ENCODE measurements at regions not wholly inside any gene's neighbourhood (a gene's known extent, or its start where the extent isn't known, plus 50 kb on each side); places are given as distances from the start of the nearest gene placed in this dataset.

GRCh38 chr10:65213170-65213569 lies 1692.0 kb downstream of the REEP3 start:
- H2BK15ac ChIP-seq (ENCODE audit: low read depth, poor library complexity, severe bottlenecking): no peak overlapping the region
- no peak overlapping the region for H3K4me3 ChIP-seq (ENCODE audit: insufficient read depth in 1 of 2, low read depth in 1 of 2, low read length in 2 of 2)
- H3K36me3 ChIP-seq (ENCODE audit: control insufficient read depth in 1 of 2, insufficient read depth in 2 of 2, low read depth in 1 of 2, low read length in 2 of 2): no peaks in the 10 kb centered on the region
- H3K9me3 ChIP-seq (ENCODE audit: control insufficient read depth, low read length): peaks cover 3% of the 10 kb centered on the region
- no peak overlapping the region for H2BK120ac ChIP-seq (ENCODE audit: low read depth, low read length)
- no peak overlapping the region for H3K18ac ChIP-seq (ENCODE audit: low read depth in 1 of 2, low read length in 2 of 2)
- H3K14ac ChIP-seq (ENCODE audit: low read length in 2 of 2): no peak overlapping the region
- no peaks in the 10 kb centered on the region for H3K4me1 ChIP-seq (ENCODE audit: control insufficient read depth, insufficient read depth, low read depth, low read length)
- no peak for DNase-seq
- H2BK5ac ChIP-seq (ENCODE audit: low read depth, low read length, poor library complexity, severe bottlenecking): no peak overlapping the region
- H2AK5ac ChIP-seq (ENCODE audit: low read length, severe bottlenecking): no peak overlapping the region
- no peak overlapping the region for H4K91ac ChIP-seq (ENCODE audit: low read length)
- H3K79me1 ChIP-seq (replicated peaks; ENCODE audit: low read length, poor library complexity, severe bottlenecking): no peaks in the 10 kb centered on the region
- no peak overlapping the region for H2BK12ac ChIP-seq (ENCODE audit: low read length in 2 of 2)
- H4K8ac ChIP-seq (ENCODE audit: low read length): no peak overlapping the region
- no peak overlapping the region for H3K27ac ChIP-seq (ENCODE audit: low read length, poor library complexity, severe bottlenecking)
- no peak overlapping the region for H2AFZ ChIP-seq (ENCODE audit: low read depth, low read length)
- H3K9ac ChIP-seq (ENCODE audit: low read length): no peak overlapping the region
- H3K23ac ChIP-seq (ENCODE audit: low read length in 2 of 2): no peak overlapping the region
- no peak overlapping the region for H3K4ac ChIP-seq (ENCODE audit: low read depth in 1 of 2, low read length in 2 of 2)
- H3K4me2 ChIP-seq (ENCODE audit: low read length, poor library complexity, severe bottlenecking): no peak overlapping the region
- WGBS: 75% methylated on average over 1 of the region's 2 CpGs
- H3K27me3 ChIP-seq (ENCODE audit: control insufficient read depth in 1 of 2, insufficient read depth in 1 of 2, low read length in 2 of 2): no peaks in the 10 kb centered on the region

GRCh38 chr10:65219444-65219843 lies 1698.2 kb downstream of the REEP3 start:
- Histone ChIP-seq H3K4me1 (ENCODE audit: control insufficient read depth, insufficient read depth, low read depth, low read length) (no peaks in the 10 kb centered on the region), H2BK120ac (ENCODE audit: low read depth, low read length) (no peak overlapping the region), H3K4ac (ENCODE audit: low read depth in 1 of 2, low read length in 2 of 2) (no peak overlapping the region), H2AFZ (ENCODE audit: low read depth, low read length) (no peak overlapping the region), H3K9ac (ENCODE audit: low read length) (no peak overlapping the region), H3K27ac (ENCODE audit: low read length, poor library complexity, severe bottlenecking) (no peak overlapping the region), H2AK5ac (ENCODE audit: low read length, severe bottlenecking) (no peak overlapping the region), H3K9me3 (ENCODE audit: control insufficient read depth, low read length) (no peaks in the 10 kb centered on the region), H3K27me3 (ENCODE audit: control insufficient read depth in 1 of 2, insufficient read depth in 1 of 2, low read length in 2 of 2) (no peaks in the 10 kb centered on the region), H3K14ac (ENCODE audit: low read length in 2 of 2) (no peak overlapping the region), H3K18ac (ENCODE audit: low read depth in 1 of 2, low read length in 2 of 2) (no peak overlapping the region), H2BK12ac (ENCODE audit: low read length in 2 of 2) (no peak overlapping the region), H3K36me3 (ENCODE audit: control insufficient read depth in 1 of 2, insufficient read depth in 2 of 2, low read depth in 1 of 2, low read length in 2 of 2) (no peaks in the 10 kb centered on the region), H2BK5ac (ENCODE audit: low read depth, low read length, poor library complexity, severe bottlenecking) (no peak overlapping the region), H4K8ac (ENCODE audit: low read length) (no peak overlapping the region), H3K4me2 (ENCODE audit: low read length, poor library complexity, severe bottlenecking) (no peak overlapping the region), H4K91ac (ENCODE audit: low read length) (no peak overlapping the region), H3K79me1 (replicated peaks; ENCODE audit: low read length, poor library complexity, severe bottlenecking) (no peaks in the 10 kb centered on the region), H2BK15ac (ENCODE audit: low read depth, poor library complexity, severe bottlenecking) (no peak overlapping the region), H3K23ac (ENCODE audit: low read length in 2 of 2) (no peak overlapping the region), H3K4me3 (ENCODE audit: insufficient read depth in 1 of 2, low read depth in 1 of 2, low read length in 2 of 2) (no peak overlapping the region)
- WGBS: 100% methylated on average over 2 of the region's 3 CpGs
- DNase-seq: no peak

DNA sequence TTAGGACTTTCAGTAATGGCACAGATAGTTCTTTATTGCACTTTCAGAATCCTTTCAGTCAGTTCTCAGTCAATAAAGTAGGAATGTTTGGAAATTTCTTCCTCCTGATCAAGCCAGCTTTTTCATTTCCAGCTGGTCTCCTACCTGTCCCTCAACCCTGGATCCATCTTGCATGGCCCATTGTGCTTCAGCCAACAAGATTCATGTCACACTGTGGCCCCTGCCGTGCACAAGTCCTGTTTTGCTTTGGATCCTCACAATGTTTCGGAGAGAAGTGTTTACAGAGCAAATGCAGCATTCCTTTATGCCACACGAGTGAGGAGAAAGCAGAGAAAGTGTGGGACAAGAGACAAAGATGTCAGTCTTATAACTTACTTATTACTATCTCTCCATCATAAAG lies 1694.7 kb upstream of the LRRTM3 start:
- no peak overlapping the region for H2BK5ac ChIP-seq (ENCODE audit: low read depth, low read length, poor library complexity, severe bottlenecking)
- no peak overlapping the region for H3K23ac ChIP-seq (ENCODE audit: low read length in 2 of 2)
- H3K14ac ChIP-seq (ENCODE audit: low read length in 2 of 2): peak overlapping the region in 1 of 2 experiments; percentile 84
- H3K9ac ChIP-seq (ENCODE audit: low read length): no peak overlapping the region
- H2BK15ac ChIP-seq (ENCODE audit: low read depth, poor library complexity, severe bottlenecking): no peak overlapping the region
- no peak overlapping the region for H4K91ac ChIP-seq (ENCODE audit: low read length)
- H2AFZ ChIP-seq (ENCODE audit: low read depth, low read length): peak overlapping the region; percentile 69
- H3K4me3 ChIP-seq (ENCODE audit: insufficient read depth in 1 of 2, low read depth in 1 of 2, low read length in 2 of 2): no peak overlapping the region
- no peak overlapping the region for H3K27ac ChIP-seq (ENCODE audit: low read length, poor library complexity, severe bottlenecking)
- H3K4ac ChIP-seq (ENCODE audit: low read depth in 1 of 2, low read length in 2 of 2): no peak overlapping the region
- H2AK5ac ChIP-seq (ENCODE audit: low read length, severe bottlenecking): no peak overlapping the region
- H2BK12ac ChIP-seq (ENCODE audit: low read length in 2 of 2): no peak overlapping the region
- H2BK120ac ChIP-seq (ENCODE audit: low read depth, low read length): no peak overlapping the region
- H3K9me3 ChIP-seq (ENCODE audit: control insufficient read depth, low read length): no peaks in the 10 kb centered on the region
- no peaks in the 10 kb centered on the region for H3K27me3 ChIP-seq (ENCODE audit: control insufficient read depth in 1 of 2, insufficient read depth in 1 of 2, low read length in 2 of 2)
- H4K8ac ChIP-seq (ENCODE audit: low read length): no peak overlapping the region
- H3K36me3 ChIP-seq (ENCODE audit: control insufficient read depth in 1 of 2, insufficient read depth in 2 of 2, low read depth in 1 of 2, low read length in 2 of 2): no peaks in the 10 kb centered on the region
- 76% methylated on average over 2 of the region's 3 CpGs for WGBS
- no peak overlapping the region for H3K4me2 ChIP-seq (ENCODE audit: low read length, poor library complexity, severe bottlenecking)
- peak overlapping the region in 1 of 2 experiments; percentile 57 for H3K18ac ChIP-seq (ENCODE audit: low read depth in 1 of 2, low read length in 2 of 2)
- H3K79me1 ChIP-seq (replicated peaks; ENCODE audit: low read length, poor library complexity, severe bottlenecking): no peaks in the 10 kb centered on the region
- H3K4me1 ChIP-seq (ENCODE audit: control insufficient read depth, insufficient read depth, low read depth, low read length): peaks cover 2% of the 10 kb centered on the region
- DNase-seq: no peak

DNA sequence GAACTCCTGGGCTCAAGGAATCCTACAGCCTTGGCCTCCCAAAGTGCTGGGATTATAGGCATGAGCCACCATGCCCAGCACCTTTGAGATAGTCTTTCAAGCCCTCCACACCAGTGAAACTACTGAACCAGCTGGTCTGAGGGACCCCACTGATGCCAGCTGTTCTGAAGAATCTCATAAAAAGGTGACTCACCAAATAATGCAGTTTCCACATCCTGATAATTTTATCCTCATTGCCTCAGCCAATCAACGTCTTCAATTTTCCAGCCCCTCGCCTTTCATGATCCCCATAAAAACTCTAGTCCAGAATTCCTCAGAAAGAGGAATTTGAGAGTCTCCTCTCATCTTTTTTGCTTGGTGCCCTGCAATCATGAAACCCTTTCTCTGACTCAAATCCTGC lies 1691.6 kb upstream of the LRRTM3 start:
- Histone ChIP-seq H3K9ac (ENCODE audit: low read length) (no peak overlapping the region), H3K9me3 (ENCODE audit: control insufficient read depth, low read length) (no peaks in the 10 kb centered on the region), H2AFZ (ENCODE audit: low read depth, low read length) (no peak overlapping the region), H3K36me3 (ENCODE audit: control insufficient read depth in 1 of 2, insufficient read depth in 2 of 2, low read depth in 1 of 2, low read length in 2 of 2) (no peaks in the 10 kb centered on the region), H3K4ac (ENCODE audit: low read depth in 1 of 2, low read length in 2 of 2) (no peak overlapping the region), H2BK5ac (ENCODE audit: low read depth, low read length, poor library complexity, severe bottlenecking) (no peak overlapping the region), H3K18ac (ENCODE audit: low read depth in 1 of 2, low read length in 2 of 2) (no peak overlapping the region), H3K14ac (ENCODE audit: low read length in 2 of 2) (no peak overlapping the region), H3K79me1 (replicated peaks; ENCODE audit: low read length, poor library complexity, severe bottlenecking) (no peaks in the 10 kb centered on the region), H3K27ac (ENCODE audit: low read length, poor library complexity, severe bottlenecking) (no peak overlapping the region), H2BK12ac (ENCODE audit: low read length in 2 of 2) (no peak overlapping the region), H2AK5ac (ENCODE audit: low read length, severe bottlenecking) (no peak overlapping the region), H3K4me2 (ENCODE audit: low read length, poor library complexity, severe bottlenecking) (no peak overlapping the region), H2BK15ac (ENCODE audit: low read depth, poor library complexity, severe bottlenecking) (no peak overlapping the region), H3K4me3 (ENCODE audit: insufficient read depth in 1 of 2, low read depth in 1 of 2, low read length in 2 of 2) (no peak overlapping the region), H4K8ac (ENCODE audit: low read length) (no peak overlapping the region), H4K91ac (ENCODE audit: low read length) (no peak overlapping the region), H3K27me3 (ENCODE audit: control insufficient read depth in 1 of 2, insufficient read depth in 1 of 2, low read length in 2 of 2) (no peaks in the 10 kb centered on the region), H2BK120ac (ENCODE audit: low read depth, low read length) (no peak overlapping the region), H3K4me1 (ENCODE audit: control insufficient read depth, insufficient read depth, low read depth, low read length) (peaks cover 2% of the 10 kb centered on the region), H3K23ac (ENCODE audit: low read length in 2 of 2) (no peak overlapping the region)
- 93% methylated on average over 2 of the region's 2 CpGs for WGBS
- no peak for DNase-seq

Data from mesenchymal stem cell (in vitro differentiated cells and primary cell).